ENCODE measurements at regions not wholly inside any gene's neighbourhood (a gene's known extent, or its start where the extent isn't known, plus 50 kb on each side); places are given as distances from the start of the nearest gene placed in this dataset.

- DNase-seq = no peak
- TF ChIP-seq CTCF (IDR thresholded peaks at IDR 0.05) = no peak
- Histone ChIP-seq H3K4me3 (no peak overlapping the region), H3K27me3 (no peaks in the 10 kb centered on the region), H3K27ac (no peak overlapping the region), H3K9ac (ENCODE audit: low read depth in 2 of 2, low read length in 2 of 2) (no peak overlapping the region), H3K4me1 (no peaks in the 10 kb centered on the region), H3K36me3 (no peaks in the 10 kb centered on the region), H3K9me3 (no peaks in the 10 kb centered on the region)
- intact Hi-C loops (cut with DNase I) = no loop called here
These were observed 120.3 kb downstream of the CYB561 start for GRCh38 chr17:63325808-63326207.

GRCh38 chr17:63329876-63330275 lies 116.2 kb downstream of the CYB561 start:
- no peak for DNase-seq
- Histone ChIP-seq H3K4me3 (no peak overlapping the region), H3K9ac (ENCODE audit: low read depth in 2 of 2, low read length in 2 of 2) (no peak overlapping the region), H3K4me1 (no peaks in the 10 kb centered on the region), H3K27me3 (no peaks in the 10 kb centered on the region), H3K27ac (no peak overlapping the region), H3K36me3 (no peaks in the 10 kb centered on the region), H3K9me3 (no peaks in the 10 kb centered on the region)
- TF ChIP-seq CTCF (IDR thresholded peaks at IDR 0.05) = no peak
- intact Hi-C loops (cut with DNase I) = no loop called here

DNA sequence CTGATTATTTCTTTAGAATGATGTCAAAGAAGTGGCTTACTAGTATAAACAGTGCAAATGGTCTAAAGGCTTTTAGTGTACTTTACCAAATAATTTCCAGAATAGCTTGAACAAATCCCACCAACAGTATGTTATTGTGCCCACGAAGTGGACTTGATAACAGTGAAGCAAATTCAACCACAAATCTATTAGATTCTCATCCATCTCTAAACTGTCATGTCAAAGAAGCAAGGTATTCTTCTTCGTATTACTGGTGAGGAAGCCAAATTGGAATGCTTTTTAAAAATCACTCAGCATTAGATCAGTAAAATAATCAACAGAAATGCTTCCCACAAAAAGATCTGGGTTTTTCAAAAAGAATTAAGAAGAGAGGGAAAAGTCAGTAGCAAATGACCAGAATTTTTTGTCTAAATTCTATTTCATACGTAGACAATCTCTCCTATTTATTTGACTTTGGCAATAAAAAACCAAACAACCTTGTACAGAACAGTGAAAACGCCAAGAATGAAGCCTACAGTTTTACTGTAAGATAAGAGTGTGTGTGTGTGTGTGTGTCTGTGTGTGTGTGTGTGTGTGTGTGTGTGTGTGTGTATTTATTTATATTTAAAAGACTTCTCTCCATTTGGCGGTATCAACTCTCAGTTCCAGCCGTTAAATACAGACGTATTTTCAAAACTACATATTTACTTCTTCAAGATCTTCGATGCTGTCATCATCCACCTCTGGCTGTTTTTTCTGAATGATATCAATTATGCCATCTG lies 114.6 kb downstream of the CYB561 start:
- H3K4me3 ChIP-seq = no peak overlapping the region
- no peaks in the 10 kb centered on the region for H3K4me1 ChIP-seq
- H3K27me3 ChIP-seq = no peaks in the 10 kb centered on the region
- no peaks in the 10 kb centered on the region for H3K9me3 ChIP-seq
- intact Hi-C loops (cut with DNase I) = no loop called here
- H3K9ac ChIP-seq (ENCODE audit: low read depth in 2 of 2, low read length in 2 of 2) = no peak overlapping the region
- DNase-seq = no peak
- H3K36me3 ChIP-seq = no peaks in the 10 kb centered on the region
- H3K27ac ChIP-seq = no peak overlapping the region
- no peak for TF ChIP-seq CTCF (IDR thresholded peaks at IDR 0.05)

DNA sequence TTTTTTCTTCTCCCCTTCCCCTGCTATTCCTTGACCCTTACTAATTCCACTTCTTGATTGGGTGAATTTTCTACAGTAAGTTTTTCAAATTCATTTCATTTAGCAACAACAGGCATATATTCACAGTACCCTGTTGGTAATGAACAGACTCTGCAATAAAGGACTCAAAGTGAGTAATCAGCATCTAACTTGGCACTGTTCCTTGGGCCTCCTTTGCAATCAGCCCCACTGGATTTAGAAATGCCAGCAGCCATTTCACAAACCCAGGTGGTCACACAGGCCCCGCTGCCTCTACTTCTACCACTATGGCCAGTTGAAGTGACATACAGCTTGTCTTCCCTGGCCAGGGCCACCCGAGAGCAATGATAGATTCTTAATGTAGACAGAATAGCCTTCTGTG lies 113.8 kb downstream of the CYB561 start:
- H3K9ac ChIP-seq (ENCODE audit: low read depth in 2 of 2, low read length in 2 of 2) = no peak overlapping the region
- no peak overlapping the region for H3K4me3 ChIP-seq
- H3K36me3 ChIP-seq = no peaks in the 10 kb centered on the region
- no peaks in the 10 kb centered on the region for H3K4me1 ChIP-seq
- no peak for TF ChIP-seq CTCF (IDR thresholded peaks at IDR 0.05)
- H3K27ac ChIP-seq = no peak overlapping the region
- intact Hi-C loops (cut with DNase I) = no loop called here
- DNase-seq = no peak
- no peaks in the 10 kb centered on the region for H3K9me3 ChIP-seq
- no peaks in the 10 kb centered on the region for H3K27me3 ChIP-seq

GRCh38 chr17:63333869-63334268 lies 112.2 kb downstream of the CYB561 start:
- TF ChIP-seq CTCF (IDR thresholded peaks at IDR 0.05) = no peak
- Histone ChIP-seq H3K4me1 (no peaks in the 10 kb centered on the region), H3K4me3 (no peak overlapping the region), H3K9ac (ENCODE audit: low read depth in 2 of 2, low read length in 2 of 2) (no peak overlapping the region), H3K36me3 (no peaks in the 10 kb centered on the region), H3K27ac (no peak overlapping the region), H3K9me3 (no peaks in the 10 kb centered on the region), H3K27me3 (no peaks in the 10 kb centered on the region)
- DNase-seq = no peak
- intact Hi-C loops (cut with DNase I) = no loop called here

All from colonic mucosa (tissue), 4 donors.